HCT116 (cell line): ENCODE measurements at regions not wholly inside any gene's neighbourhood (a gene's known extent, or its start where the extent isn't known, plus 50 kb on each side); places are given as distances from the start of the nearest gene placed in this dataset.

Source experiments
- ATAC-seq: fragments of 200-7000 bp; cut with Tn5 transposase; 2 replicates; pipeline ENCODE4 v1.9.1; 2020; ENCODE audit warnings: mild to moderate bottlenecking, moderate library complexity
- BruUV-seq: library from RNA; stranded (reverse); fragments of 400-500 nt; replicated peaks from 2 replicates; lab custom pipeline; 2021; lab: Mats Ljungman, UMichigan
- CTCF ChIA-PET: fragments of 300-600 bp; sonication (Branson Sonifier 250); formaldehyde crosslinking; loops from one replicate; lab custom pipeline; 2021; ENCODE audit warnings: antibody characterized with exemption; lab: Charles Lee
- POLR2A ChIA-PET: fragments of 300-600, 350-600 bp; sonication (Branson Sonifier 250); formaldehyde crosslinking; loops from one replicate; lab custom pipeline; 2021; ENCODE audit warnings: antibody characterized with exemption; lab: Charles Lee
- RAD21 ChIA-PET, 2 experiments: fragments of 300-600 bp; sonication (Branson Sonifier 250); formaldehyde crosslinking; loops; one replicate each; lab custom pipeline; 2023; ENCODE audit warnings: low total read pairs in 2 of 2; ENCODE audit not compliant: uncharacterized antibody in 2 of 2, unreplicated experiment in 2 of 2, low non-redundant PET in 1 of 2; lab: Charles Lee
- DNase-seq: peaks from one replicate; pipeline ENCODE4 v3.0.0-alpha.2; 2010; ENCODE audit warnings: low read depth, low spot score
- H2AFZ ChIP-seq: fragments of 200-600 bp; shearing (Covaris generic), sonication (generic); 2 replicates; pipeline ENCODE4 v1.6.1; 2017; ENCODE audit warnings: low read depth, mixed run types, mixed read lengths, antibody characterized with exemption, low read length; ENCODE audit not compliant: poor library complexity, severe bottlenecking
- H3K27ac ChIP-seq: 2 replicates; pipeline ENCODE4 v1.5.1; 2012; ENCODE audit warnings: low read depth, low read length
- H3K27me3 ChIP-seq: fragments of 200-600 bp; sonication (generic); 2 replicates; pipeline ENCODE4 v1.6.1; 2016; ENCODE audit warnings: mixed run types, low read length, mixed read lengths; ENCODE audit not compliant: insufficient read depth
- H3K36me3 ChIP-seq, 2 experiments: fragments of 200-500 bp in 1 of 2; fragments of 200-600 bp in 1 of 2; sonication (Bioruptor generic) in 1 of 2; sonication (generic) in 1 of 2; 2 replicates each; pipeline versions ENCODE4 v1.5.1 to v1.6.1; 2014 to 2016; ENCODE audit warnings: low read length in 2 of 2, inconsistent platforms in 1 of 2, mixed read lengths in 1 of 2, mixed run types in 1 of 2; ENCODE audit not compliant: insufficient read depth in 2 of 2, control insufficient read depth in 1 of 2
- H3K4me1 ChIP-seq, 2 experiments: fragments of 200-600 bp in 1 of 2; sonication (generic) in 1 of 2; 2 replicates each; pipeline versions ENCODE4 v1.5.1 to v1.6.1; 2012 to 2017; ENCODE audit warnings: low read length in 2 of 2, inconsistent platforms in 1 of 2, mild to moderate bottlenecking in 1 of 2, mixed read lengths in 1 of 2, mixed run types in 1 of 2, moderate library complexity in 1 of 2; ENCODE audit not compliant: insufficient read depth in 2 of 2, control insufficient read depth in 1 of 2
- H3K4me2 ChIP-seq: fragments of 200-600 bp; sonication (generic); 2 replicates; pipeline ENCODE4 v1.6.1; 2017; ENCODE audit warnings: mixed run types, low read length, mixed read lengths
- H3K4me3 ChIP-seq, 2 experiments: fragments of 200-600 bp in 1 of 2; sonication (generic) in 1 of 2; replicated peaks in 1 of 2; 2 replicates each; pipeline ENCODE4 v1.5.1; 2011 to 2016; ENCODE audit warnings: low read length in 2 of 2, control low read depth in 1 of 2, low read depth in 1 of 2, mild to moderate bottlenecking in 1 of 2, mixed read lengths in 1 of 2, mixed run types in 1 of 2
- H3K79me2 ChIP-seq: fragments of 200-600 bp; sonication (generic); 2 replicates; pipeline ENCODE4 v1.6.1; 2017; ENCODE audit warnings: mild to moderate bottlenecking, mixed run types, low read length, moderate library complexity, mixed read lengths; ENCODE audit not compliant: insufficient read depth
- H3K9ac ChIP-seq: fragments of 200-600 bp; sonication (generic); 2 replicates; pipeline ENCODE4 v1.6.1; 2016; ENCODE audit warnings: low read length, mixed read lengths
- H3K9me2 ChIP-seq: fragments of 200-600 bp; sonication (generic), shearing (Covaris generic); 2 replicates; pipeline ENCODE4 v1.6.1; 2017; ENCODE audit warnings: mixed run types, mild to moderate bottlenecking, moderate library complexity; ENCODE audit not compliant: insufficient read depth
- H3K9me3 ChIP-seq, 2 experiments: fragments of 200-500 bp in 1 of 2; fragments of 200-600 bp in 1 of 2; sonication (Bioruptor generic) in 1 of 2; sonication (generic) in 1 of 2; 2 replicates each; pipeline ENCODE4 v1.6.1; 2014 to 2017; ENCODE audit warnings: low read length in 2 of 2, mixed read lengths in 2 of 2, inconsistent platforms in 1 of 2, low read depth in 1 of 2, mild to moderate bottlenecking in 1 of 2, mixed run types in 1 of 2, moderate library complexity in 1 of 2; ENCODE audit not compliant: control insufficient read depth in 1 of 2, insufficient read depth in 1 of 2
- H4K20me1 ChIP-seq: fragments of 200-600 bp; sonication (generic), shearing (Covaris generic); 2 replicates; pipeline ENCODE4 v1.6.1; 2017; ENCODE audit warnings: mixed run types, mild to moderate bottlenecking, moderate library complexity; ENCODE audit not compliant: insufficient read depth
- EZH2 ChIP-seq: fragments of 200-600 bp; sonication (generic); IDR thresholded peaks from 2 replicates; pipeline ENCODE4 v1.6.1; 2017; ENCODE audit warnings: antibody characterized with exemption, mixed run types
- EZH2phosphoT487 ChIP-seq: fragments of 200-600 bp; IDR thresholded peaks from 2 replicates; pipeline ENCODE4 v1.6.1; 2018; ENCODE audit warnings: antibody characterized with exemption, borderline replicate concordance
- JUND ChIP-seq: IDR thresholded peaks from 2 replicates; pipeline ENCODE4 v1.6.1; 2012
- POLR2AphosphoS5 ChIP-seq: IDR thresholded peaks from 2 replicates; pipeline ENCODE4 v1.6.1; 2011; ENCODE audit warnings: mild to moderate bottlenecking, low read depth, low read length, moderate library complexity
- SP1 ChIP-seq: IDR thresholded peaks from 2 replicates; pipeline ENCODE4 v1.6.1; 2012; ENCODE audit warnings: low read depth
- ZFX ChIP-seq: fragments of 450-650 bp; IDR thresholded peaks from 2 replicates; pipeline ENCODE4 v1.6.1; 2017
- ZNF274 ChIP-seq: fragments of 200-500 bp; sonication (Bioruptor generic); IDR thresholded peaks from 2 replicates; pipeline ENCODE4 v1.6.1; 2014; ENCODE audit warnings: mild to moderate bottlenecking, low read depth, low read length, inconsistent platforms
- intact Hi-C: fragments of 100-400 bp; cut with micrococcal nuclease; formaldehyde crosslinking; loops from 2 replicates; pipeline ENCODE4 v1.10.0; 2022
- TF ChIP-seq, protein P1 (sequence below), 3 experiments: fragments of 200-600 bp in 1 of 3; sonication (generic) in 1 of 3; IDR thresholded peaks in 2 of 3; conservative IDR thresholded peaks in 1 of 3; 2 replicates each; pipeline ENCODE4 v1.5.1; 2012 to 2017; ENCODE audit warnings: low read depth in 2 of 3, low read length in 2 of 3, antibody characterized with exemption in 1 of 3, borderline replicate concordance in 1 of 3, control low read depth in 1 of 3, mild to moderate bottlenecking in 1 of 3, mixed read lengths in 1 of 3, mixed run types in 1 of 3, moderate library complexity in 1 of 3; ENCODE audit not compliant: insufficient read depth in 1 of 3
- TF ChIP-seq, protein P2 (sequence below): IDR thresholded peaks from 2 replicates; pipeline ENCODE4 v1.6.1; 2012; ENCODE audit warnings: low read depth
- TF ChIP-seq, protein P3 (sequence below): IDR thresholded peaks from 2 replicates; pipeline ENCODE4 v1.6.1; 2012

DNA sequence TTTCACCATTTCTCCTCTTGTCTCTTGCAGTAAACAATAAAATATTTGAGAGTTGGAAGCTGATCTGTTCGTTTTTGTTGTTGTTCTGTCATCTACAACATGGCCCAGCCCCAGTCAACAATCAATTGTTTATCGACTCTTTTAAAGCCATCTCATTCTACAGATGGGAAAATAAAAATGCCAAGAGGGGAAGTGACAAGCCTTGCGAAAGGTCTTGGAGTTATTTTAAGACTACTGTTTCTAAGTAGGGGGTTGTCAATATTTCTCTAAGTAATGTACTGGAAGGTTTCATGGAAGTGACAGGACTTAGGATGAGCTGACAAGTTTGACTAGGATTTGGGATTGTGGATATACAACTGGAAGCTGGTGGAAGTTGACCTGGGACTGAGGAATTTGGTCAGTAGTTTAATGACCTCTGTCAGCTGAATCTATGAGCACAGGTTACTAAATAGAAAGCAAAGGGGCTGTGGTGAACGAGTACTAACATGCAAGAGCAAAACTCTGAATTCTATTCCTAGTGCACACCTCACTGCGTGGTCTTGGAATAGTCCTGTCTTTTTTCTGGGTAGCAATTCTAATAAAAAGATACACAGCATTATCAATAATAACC, 57.5 kb upstream of the ADRB2 start:
- BruUV-seq: no TSS peak
- POLR2A ChIA-PET: no interaction called here
- Histone ChIP-seq H3K9me2 (no peaks in the 10 kb centered on the region), H3K27ac (no peak overlapping the region), H3K4me1 (no peaks in the 10 kb centered on the region), H3K79me2 (no peaks in the 10 kb centered on the region), H2AFZ (no peak overlapping the region), H4K20me1 (no peaks in the 10 kb centered on the region), H3K9ac (no peak overlapping the region), H3K27me3 (no peaks in the 10 kb centered on the region), H3K4me3 (no peak overlapping the region), H3K9me3 (no peaks in the 10 kb centered on the region), H3K36me3 (no peaks in the 10 kb centered on the region), H3K4me2 (no peak overlapping the region)
- ATAC-seq (no peak), DNase-seq (no peak)
- CTCF ChIA-PET: no interaction called here
- intact Hi-C loops: no loop called here
- TF ChIP-seq SP1: no peak
- TF ChIP-seq EZH2: no peak
- TF ChIP-seq JUND: no peak
- no peak for TF ChIP-seq POLR2AphosphoS5
- RAD21 ChIA-PET: no interaction called here

DNA sequence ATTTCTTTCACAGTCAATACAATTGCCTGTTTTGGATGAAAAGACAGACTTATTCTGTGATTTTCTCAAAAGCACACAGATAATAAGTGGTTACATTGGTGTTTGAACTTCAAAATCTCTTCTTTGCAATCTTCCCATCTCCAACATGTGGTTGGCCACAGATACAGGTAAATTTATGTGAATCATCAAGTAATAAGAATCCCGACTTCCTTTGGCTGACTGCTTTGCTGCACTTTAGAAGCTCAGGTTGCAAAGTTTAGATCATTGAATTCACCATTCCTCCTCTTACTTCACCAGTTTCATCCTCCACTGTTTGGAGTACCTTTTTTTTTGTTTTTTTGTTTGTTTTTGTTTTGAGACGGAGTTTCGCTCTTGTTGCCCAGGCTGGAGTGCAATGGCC, 56.5 kb upstream of the ADRB2 start:
- CTCF ChIA-PET: no interaction called here
- Histone ChIP-seq H3K4me3 (no peak overlapping the region), H3K4me1 (no peaks in the 10 kb centered on the region), H2AFZ (no peak overlapping the region), H3K4me2 (no peak overlapping the region), H3K9me2 (no peaks in the 10 kb centered on the region), H3K27ac (no peak overlapping the region), H3K9ac (no peak overlapping the region), H3K9me3 (no peaks in the 10 kb centered on the region), H3K36me3 (no peaks in the 10 kb centered on the region), H3K27me3 (no peaks in the 10 kb centered on the region), H4K20me1 (no peaks in the 10 kb centered on the region), H3K79me2 (no peaks in the 10 kb centered on the region)
- ATAC-seq: no peak
- BruUV-seq: no TSS peak
- POLR2A ChIA-PET: no interaction called here
- RAD21 ChIA-PET: no interaction called here
- intact Hi-C loops: no loop called here
- TF ChIP-seq, protein P1, sequence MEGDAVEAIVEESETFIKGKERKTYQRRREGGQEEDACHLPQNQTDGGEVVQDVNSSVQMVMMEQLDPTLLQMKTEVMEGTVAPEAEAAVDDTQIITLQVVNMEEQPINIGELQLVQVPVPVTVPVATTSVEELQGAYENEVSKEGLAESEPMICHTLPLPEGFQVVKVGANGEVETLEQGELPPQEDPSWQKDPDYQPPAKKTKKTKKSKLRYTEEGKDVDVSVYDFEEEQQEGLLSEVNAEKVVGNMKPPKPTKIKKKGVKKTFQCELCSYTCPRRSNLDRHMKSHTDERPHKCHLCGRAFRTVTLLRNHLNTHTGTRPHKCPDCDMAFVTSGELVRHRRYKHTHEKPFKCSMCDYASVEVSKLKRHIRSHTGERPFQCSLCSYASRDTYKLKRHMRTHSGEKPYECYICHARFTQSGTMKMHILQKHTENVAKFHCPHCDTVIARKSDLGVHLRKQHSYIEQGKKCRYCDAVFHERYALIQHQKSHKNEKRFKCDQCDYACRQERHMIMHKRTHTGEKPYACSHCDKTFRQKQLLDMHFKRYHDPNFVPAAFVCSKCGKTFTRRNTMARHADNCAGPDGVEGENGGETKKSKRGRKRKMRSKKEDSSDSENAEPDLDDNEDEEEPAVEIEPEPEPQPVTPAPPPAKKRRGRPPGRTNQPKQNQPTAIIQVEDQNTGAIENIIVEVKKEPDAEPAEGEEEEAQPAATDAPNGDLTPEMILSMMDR (IDR thresholded peaks at IDR 0.05 in 2 of 3, conservative IDR thresholded peaks at IDR 0.05 in 1 of 3; ENCODE audit: borderline replicate concordance in 1 of 3, insufficient read depth in 1 of 3, low read depth in 2 of 3, low read length in 2 of 3): no peak
- TF ChIP-seq ZNF274: no peak
- TF ChIP-seq, protein P2, sequence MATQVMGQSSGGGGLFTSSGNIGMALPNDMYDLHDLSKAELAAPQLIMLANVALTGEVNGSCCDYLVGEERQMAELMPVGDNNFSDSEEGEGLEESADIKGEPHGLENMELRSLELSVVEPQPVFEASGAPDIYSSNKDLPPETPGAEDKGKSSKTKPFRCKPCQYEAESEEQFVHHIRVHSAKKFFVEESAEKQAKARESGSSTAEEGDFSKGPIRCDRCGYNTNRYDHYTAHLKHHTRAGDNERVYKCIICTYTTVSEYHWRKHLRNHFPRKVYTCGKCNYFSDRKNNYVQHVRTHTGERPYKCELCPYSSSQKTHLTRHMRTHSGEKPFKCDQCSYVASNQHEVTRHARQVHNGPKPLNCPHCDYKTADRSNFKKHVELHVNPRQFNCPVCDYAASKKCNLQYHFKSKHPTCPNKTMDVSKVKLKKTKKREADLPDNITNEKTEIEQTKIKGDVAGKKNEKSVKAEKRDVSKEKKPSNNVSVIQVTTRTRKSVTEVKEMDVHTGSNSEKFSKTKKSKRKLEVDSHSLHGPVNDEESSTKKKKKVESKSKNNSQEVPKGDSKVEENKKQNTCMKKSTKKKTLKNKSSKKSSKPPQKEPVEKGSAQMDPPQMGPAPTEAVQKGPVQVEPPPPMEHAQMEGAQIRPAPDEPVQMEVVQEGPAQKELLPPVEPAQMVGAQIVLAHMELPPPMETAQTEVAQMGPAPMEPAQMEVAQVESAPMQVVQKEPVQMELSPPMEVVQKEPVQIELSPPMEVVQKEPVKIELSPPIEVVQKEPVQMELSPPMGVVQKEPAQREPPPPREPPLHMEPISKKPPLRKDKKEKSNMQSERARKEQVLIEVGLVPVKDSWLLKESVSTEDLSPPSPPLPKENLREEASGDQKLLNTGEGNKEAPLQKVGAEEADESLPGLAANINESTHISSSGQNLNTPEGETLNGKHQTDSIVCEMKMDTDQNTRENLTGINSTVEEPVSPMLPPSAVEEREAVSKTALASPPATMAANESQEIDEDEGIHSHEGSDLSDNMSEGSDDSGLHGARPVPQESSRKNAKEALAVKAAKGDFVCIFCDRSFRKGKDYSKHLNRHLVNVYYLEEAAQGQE: no peak
- no peak for TF ChIP-seq ZFX
- TF ChIP-seq EZH2: no peak
- TF ChIP-seq EZH2phosphoT487: no peak
- TF ChIP-seq, protein P3, sequence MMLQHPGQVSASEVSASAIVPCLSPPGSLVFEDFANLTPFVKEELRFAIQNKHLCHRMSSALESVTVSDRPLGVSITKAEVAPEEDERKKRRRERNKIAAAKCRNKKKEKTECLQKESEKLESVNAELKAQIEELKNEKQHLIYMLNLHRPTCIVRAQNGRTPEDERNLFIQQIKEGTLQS: no peak
- DNase-seq: no peak
